Osteocyte (in vitro differentiated cells): ENCODE measurements at regions not wholly inside any gene's neighbourhood (a gene's known extent, or its start where the extent isn't known, plus 50 kb on each side); places are given as distances from the start of the nearest gene placed in this dataset.

Experiments
- DNase-seq: peaks from one replicate; pipeline ENCODE4 v3.0.0; 2021; ENCODE audit warnings: mixed read lengths; ENCODE audit not compliant: unreplicated experiment; ENCODE audit errors: extremely low spot score
- H3K27ac Mint-ChIP-seq: one replicate; pipeline ENCODE4 v1.8.0; 2021; ENCODE audit warnings: mild to moderate bottlenecking, mixed read lengths; ENCODE audit not compliant: unreplicated experiment
- H3K27me3 Mint-ChIP-seq: one replicate; pipeline ENCODE4 v1.8.0; 2021; ENCODE audit warnings: mixed read lengths; ENCODE audit not compliant: unreplicated experiment
- H3K36me3 Mint-ChIP-seq: one replicate; pipeline ENCODE4 v1.8.0; 2021; ENCODE audit warnings: mixed read lengths; ENCODE audit not compliant: unreplicated experiment
- H3K4me1 Mint-ChIP-seq: one replicate; pipeline ENCODE4 v1.8.0; 2021; ENCODE audit warnings: mixed read lengths; ENCODE audit not compliant: unreplicated experiment
- H3K4me3 Mint-ChIP-seq: one replicate; pipeline ENCODE4 v1.8.0; 2021; ENCODE audit warnings: mild to moderate bottlenecking, moderate library complexity, mixed read lengths; ENCODE audit not compliant: unreplicated experiment
- H3K9me3 Mint-ChIP-seq: one replicate; pipeline ENCODE4 v1.8.0; 2021; ENCODE audit warnings: mixed read lengths; ENCODE audit not compliant: unreplicated experiment
- TF ChIP-seq, protein P1 (sequence below): fragments of 200-600 bp; sonication (generic); IDR thresholded peaks from 2 replicates; pipeline ENCODE4 v1.5.0; 2021; ENCODE audit warnings: antibody characterized with exemption, mild to moderate bottlenecking, moderate library complexity

GRCh38 chrX:80246271-80246670 is 174.0 kb upstream of the TENT5D start:
- Mint-ChIP-seq H3K4me3 (no peak overlapping the region), H3K9me3 (peaks cover 27% of the 10 kb centered on the region), H3K27me3 (no peaks in the 10 kb centered on the region), H3K27ac (no peak overlapping the region), H3K4me1 (no peaks in the 10 kb centered on the region), H3K36me3 (no peaks in the 10 kb centered on the region)
- TF ChIP-seq, protein P1, sequence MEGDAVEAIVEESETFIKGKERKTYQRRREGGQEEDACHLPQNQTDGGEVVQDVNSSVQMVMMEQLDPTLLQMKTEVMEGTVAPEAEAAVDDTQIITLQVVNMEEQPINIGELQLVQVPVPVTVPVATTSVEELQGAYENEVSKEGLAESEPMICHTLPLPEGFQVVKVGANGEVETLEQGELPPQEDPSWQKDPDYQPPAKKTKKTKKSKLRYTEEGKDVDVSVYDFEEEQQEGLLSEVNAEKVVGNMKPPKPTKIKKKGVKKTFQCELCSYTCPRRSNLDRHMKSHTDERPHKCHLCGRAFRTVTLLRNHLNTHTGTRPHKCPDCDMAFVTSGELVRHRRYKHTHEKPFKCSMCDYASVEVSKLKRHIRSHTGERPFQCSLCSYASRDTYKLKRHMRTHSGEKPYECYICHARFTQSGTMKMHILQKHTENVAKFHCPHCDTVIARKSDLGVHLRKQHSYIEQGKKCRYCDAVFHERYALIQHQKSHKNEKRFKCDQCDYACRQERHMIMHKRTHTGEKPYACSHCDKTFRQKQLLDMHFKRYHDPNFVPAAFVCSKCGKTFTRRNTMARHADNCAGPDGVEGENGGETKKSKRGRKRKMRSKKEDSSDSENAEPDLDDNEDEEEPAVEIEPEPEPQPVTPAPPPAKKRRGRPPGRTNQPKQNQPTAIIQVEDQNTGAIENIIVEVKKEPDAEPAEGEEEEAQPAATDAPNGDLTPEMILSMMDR: no peak
- DNase-seq: no peak

GRCh38 chrX:80266287-80266686 is 154.0 kb upstream of the TENT5D start:
- no peaks in the 10 kb centered on the region for H3K27me3 Mint-ChIP-seq
- H3K36me3 Mint-ChIP-seq: no peaks in the 10 kb centered on the region
- H3K27ac Mint-ChIP-seq: no peak overlapping the region
- no peak for DNase-seq
- H3K4me3 Mint-ChIP-seq: no peak overlapping the region
- TF ChIP-seq, protein P1: no peak
- H3K4me1 Mint-ChIP-seq: no peaks in the 10 kb centered on the region
- H3K9me3 Mint-ChIP-seq: peaks cover 5% of the 10 kb centered on the region

GRCh38 chrX:80266979-80267378 is 153.3 kb upstream of the TENT5D start:
- no peaks in the 10 kb centered on the region for H3K27me3 Mint-ChIP-seq
- H3K4me1 Mint-ChIP-seq: no peaks in the 10 kb centered on the region
- DNase-seq: no peak
- H3K9me3 Mint-ChIP-seq: peaks cover 3% of the 10 kb centered on the region
- H3K4me3 Mint-ChIP-seq: no peak overlapping the region
- H3K36me3 Mint-ChIP-seq: no peaks in the 10 kb centered on the region
- no peak overlapping the region for H3K27ac Mint-ChIP-seq
- TF ChIP-seq, protein P1: no peak

- DNase-seq: no peak
- TF ChIP-seq, protein P1: no peak
- H3K27me3 Mint-ChIP-seq: no peaks in the 10 kb centered on the region
- no peak overlapping the region for H3K4me3 Mint-ChIP-seq
- no peaks in the 10 kb centered on the region for H3K9me3 Mint-ChIP-seq
- H3K4me1 Mint-ChIP-seq: no peaks in the 10 kb centered on the region
- no peak overlapping the region for H3K27ac Mint-ChIP-seq
- H3K36me3 Mint-ChIP-seq: no peaks in the 10 kb centered on the region
These were observed 152.5 kb upstream of the TENT5D start for GRCh38 chrX:80267790-80268189.

DNA sequence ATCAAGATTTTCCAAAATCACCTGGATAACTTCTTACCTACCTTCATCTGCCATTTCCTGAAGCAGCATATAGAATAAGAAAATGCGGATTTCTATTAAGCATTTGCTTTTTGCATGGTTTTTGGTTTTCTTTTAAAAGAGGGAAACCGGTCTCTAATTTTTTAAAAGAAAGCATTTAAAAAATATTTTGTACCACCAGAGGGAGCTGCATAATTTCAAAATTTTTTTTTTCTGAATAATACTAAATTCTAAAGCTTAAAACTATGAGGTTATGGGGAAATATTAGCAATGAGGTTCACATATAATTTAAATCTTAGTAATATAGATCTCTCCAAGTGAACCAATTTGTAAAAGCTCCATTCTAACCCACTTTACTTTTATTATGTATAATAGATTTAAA is 137.7 kb upstream of the TENT5D start:
- TF ChIP-seq, protein P1: peak; percentile 43
- Mint-ChIP-seq H3K4me1 (no peaks in the 10 kb centered on the region), H3K27me3 (no peaks in the 10 kb centered on the region), H3K36me3 (no peaks in the 10 kb centered on the region), H3K9me3 (peaks cover 11% of the 10 kb centered on the region), H3K4me3 (no peak overlapping the region), H3K27ac (no peak overlapping the region)
- DNase-seq: no peak
